ENCODE measurements at regions not wholly inside any gene's neighbourhood (a gene's known extent, or its start where the extent isn't known, plus 50 kb on each side); places are given as distances from the start of the nearest gene placed in this dataset.
A peak's percentile ranks its signal among the peaks of the same experiment; 100 is the strongest.

DNA sequence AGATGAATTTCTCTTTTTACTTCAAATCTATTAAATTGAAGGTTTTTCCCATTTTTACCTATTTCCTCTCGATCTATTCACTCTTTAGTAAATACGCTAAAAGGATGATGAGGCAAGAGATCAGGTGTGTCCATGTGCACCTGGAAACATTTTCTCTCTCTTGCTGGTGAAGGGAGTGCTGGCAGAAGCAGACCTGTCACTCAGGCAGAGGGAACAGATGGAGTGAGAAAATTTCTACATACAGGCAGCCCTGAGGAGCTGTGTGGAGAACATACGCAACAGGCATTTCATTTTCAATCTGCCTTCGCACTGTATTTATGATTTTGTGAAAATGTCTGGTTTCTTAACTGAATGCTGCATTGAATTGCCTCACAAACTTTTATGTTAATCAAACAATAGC is 249.5 kb downstream of the GPM6A start:
- TF ChIP-seq, protein P1, sequence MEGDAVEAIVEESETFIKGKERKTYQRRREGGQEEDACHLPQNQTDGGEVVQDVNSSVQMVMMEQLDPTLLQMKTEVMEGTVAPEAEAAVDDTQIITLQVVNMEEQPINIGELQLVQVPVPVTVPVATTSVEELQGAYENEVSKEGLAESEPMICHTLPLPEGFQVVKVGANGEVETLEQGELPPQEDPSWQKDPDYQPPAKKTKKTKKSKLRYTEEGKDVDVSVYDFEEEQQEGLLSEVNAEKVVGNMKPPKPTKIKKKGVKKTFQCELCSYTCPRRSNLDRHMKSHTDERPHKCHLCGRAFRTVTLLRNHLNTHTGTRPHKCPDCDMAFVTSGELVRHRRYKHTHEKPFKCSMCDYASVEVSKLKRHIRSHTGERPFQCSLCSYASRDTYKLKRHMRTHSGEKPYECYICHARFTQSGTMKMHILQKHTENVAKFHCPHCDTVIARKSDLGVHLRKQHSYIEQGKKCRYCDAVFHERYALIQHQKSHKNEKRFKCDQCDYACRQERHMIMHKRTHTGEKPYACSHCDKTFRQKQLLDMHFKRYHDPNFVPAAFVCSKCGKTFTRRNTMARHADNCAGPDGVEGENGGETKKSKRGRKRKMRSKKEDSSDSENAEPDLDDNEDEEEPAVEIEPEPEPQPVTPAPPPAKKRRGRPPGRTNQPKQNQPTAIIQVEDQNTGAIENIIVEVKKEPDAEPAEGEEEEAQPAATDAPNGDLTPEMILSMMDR (IDR thresholded peaks at IDR 0.05), result no peak
- TF ChIP-seq EP300 (IDR thresholded peaks at IDR 0.05) (no peak), POLR2A (IDR thresholded peaks at IDR 0.05) (no peak), POLR2AphosphoS5 (IDR thresholded peaks at IDR 0.05) (no peak)
- 90 to 95% (median 92%) methylated on average over 4 of the region's 4 CpGs for WGBS, 5 donors

More for the DNA sequence above, 249.5 kb downstream of the GPM6A start:
- no peak overlapping the region for H3K27ac ChIP-seq
- H3K9me3 ChIP-seq, result no peaks in the 10 kb centered on the region
- H3K36me3 ChIP-seq, result no peaks in the 10 kb centered on the region
- H3K4me1 ChIP-seq, result no peaks in the 10 kb centered on the region
- H3K27me3 ChIP-seq, result no peaks in the 10 kb centered on the region
- H3K4me3 ChIP-seq, result no peak overlapping the region
- peak in 1 of 2 donors; percentile 9 for DNase-seq
- intact Hi-C loops (cut with DNase I; ENCODE audit: low total_unique reads), result no loop called here
